Activated B cell treated with CpG ODN at 0.5 μM for 24 hours (primary cell): ENCODE measurements at regions not wholly inside any gene's neighbourhood (a gene's known extent, or its start where the extent isn't known, plus 50 kb on each side); places are given as distances from the start of the nearest gene placed in this dataset.

Source experiments
- ATAC-seq: fragments of 200-7000 bp; cut with Tn5 transposase; one replicate; pipeline ENCODE4 v1.10.0; 2021; ENCODE audit warnings: low read depth, mild to moderate bottlenecking, moderate library complexity
- CTCF ChIA-PET: fragments of 350-600 bp; sonication (Branson Sonifier 250); formaldehyde crosslinking; loops from one replicate; lab custom pipeline; 2021; ENCODE audit warnings: antibody characterized with exemption; lab: Charles Lee
- POLR2A ChIA-PET: fragments of 350-600 bp; sonication (Branson Sonifier 250); formaldehyde crosslinking; loops from one replicate; lab custom pipeline; 2021; ENCODE audit warnings: antibody characterized with exemption; lab: Charles Lee
- DNase-seq: peaks from one replicate; pipeline ENCODE4 v3.0.0; 2022
- H3K27ac Mint-ChIP-seq: one replicate; pipeline ENCODE4 v1.8.0; 2020; ENCODE audit warnings: mixed read lengths
- H3K27me3 Mint-ChIP-seq: one replicate; pipeline ENCODE4 v1.8.0; 2021; ENCODE audit warnings: mixed read lengths
- H3K36me3 Mint-ChIP-seq: one replicate; pipeline ENCODE4 v1.8.0; 2021; ENCODE audit warnings: low read depth, mixed read lengths
- H3K4me1 Mint-ChIP-seq: one replicate; pipeline ENCODE4 v1.8.0; 2021; ENCODE audit warnings: mixed read lengths
- H3K4me3 Mint-ChIP-seq: one replicate; pipeline ENCODE4 v1.8.0; 2020; ENCODE audit warnings: mild to moderate bottlenecking, mixed read lengths
- H3K9me3 Mint-ChIP-seq: one replicate; pipeline ENCODE4 v1.8.0; 2020; ENCODE audit warnings: mixed read lengths
- CTCF ChIP-seq: fragments of 200-600 bp; IDR thresholded peaks from one replicate; pipeline ENCODE4 v1.8.0; 2022; ENCODE audit warnings: antibody characterized with exemption, mild to moderate bottlenecking
- intact Hi-C: fragments of 100-400 bp; cut with micrococcal nuclease; formaldehyde crosslinking; loops from one replicate; pipeline ENCODE4 v1.15.1; 2024

GRCh38 chr16:6265968-6266367 is 1066.7 kb upstream of the RBFOX1 start:
- no peak overlapping the region for H3K4me3 Mint-ChIP-seq
- ATAC-seq (no peak), DNase-seq (no peak)
- ChIA-PET CTCF (no interaction called here), POLR2A (no interaction called here)
- TF ChIP-seq CTCF, result no peak
- intact Hi-C loops, result no loop called here
- H3K9me3 Mint-ChIP-seq, result peaks cover 10% of the 10 kb centered on the region
- H3K36me3 Mint-ChIP-seq, result no peaks in the 10 kb centered on the region
- no peak overlapping the region for H3K27ac Mint-ChIP-seq
- no peaks in the 10 kb centered on the region for H3K27me3 Mint-ChIP-seq
- no peaks in the 10 kb centered on the region for H3K4me1 Mint-ChIP-seq

GRCh38 chr16:6258056-6258455 is 1074.6 kb upstream of the RBFOX1 start:
- ATAC-seq, result no peak
- CTCF ChIA-PET, result no interaction called here

GRCh38 chr16:6252541-6252940 is 1080.1 kb upstream of the RBFOX1 start:
- Mint-ChIP-seq H3K27me3 (no peaks in the 10 kb centered on the region), H3K9me3 (peaks cover 15% of the 10 kb centered on the region), H3K36me3 (no peaks in the 10 kb centered on the region), H3K4me3 (no peak overlapping the region), H3K27ac (no peak overlapping the region), H3K4me1 (no peaks in the 10 kb centered on the region)
- ChIA-PET POLR2A (no interaction called here), CTCF (no interaction called here)
- ATAC-seq (no peak), DNase-seq (no peak)
- no peak for TF ChIP-seq CTCF
- intact Hi-C loops, result no loop called here

More at GRCh38 chr16:6258056-6258455, 1074.6 kb upstream of the RBFOX1 start:
- Mint-ChIP-seq H3K4me1 (no peaks in the 10 kb centered on the region), H3K27ac (no peak overlapping the region), H3K4me3 (no peak overlapping the region), H3K27me3 (no peaks in the 10 kb centered on the region), H3K36me3 (no peaks in the 10 kb centered on the region), H3K9me3 (peaks cover 14% of the 10 kb centered on the region)
- POLR2A ChIA-PET, result no interaction called here
- no peak for TF ChIP-seq CTCF
- intact Hi-C loops, result no loop called here
- no peak for DNase-seq

GRCh38 chr16:6250511-6250910 is 1082.1 kb upstream of the RBFOX1 start:
- ATAC-seq (no peak), DNase-seq (no peak)
- peaks cover 7% of the 10 kb centered on the region for H3K9me3 Mint-ChIP-seq
- no peaks in the 10 kb centered on the region for H3K36me3 Mint-ChIP-seq
- H3K4me1 Mint-ChIP-seq, result no peaks in the 10 kb centered on the region
- intact Hi-C loops, result no loop called here
- no peak overlapping the region for H3K27ac Mint-ChIP-seq
- ChIA-PET POLR2A (no interaction called here), CTCF (no interaction called here)
- H3K4me3 Mint-ChIP-seq, result no peak overlapping the region
- no peaks in the 10 kb centered on the region for H3K27me3 Mint-ChIP-seq
- TF ChIP-seq CTCF, result no peak

- ChIA-PET CTCF (no interaction called here), POLR2A (no interaction called here)
- H3K27ac Mint-ChIP-seq, result no peak overlapping the region
- no peak overlapping the region for H3K4me3 Mint-ChIP-seq
- peaks cover 3% of the 10 kb centered on the region for H3K9me3 Mint-ChIP-seq
- intact Hi-C loops, result no loop called here
- DNase-seq (no peak), ATAC-seq (no peak)
- H3K27me3 Mint-ChIP-seq, result no peaks in the 10 kb centered on the region
- TF ChIP-seq CTCF, result no peak
- no peaks in the 10 kb centered on the region for H3K4me1 Mint-ChIP-seq
- H3K36me3 Mint-ChIP-seq, result no peaks in the 10 kb centered on the region
These were observed 1082.8 kb upstream of the RBFOX1 start for GRCh38 chr16:6249863-6250262.
